COLO668 (cell line): ENCODE measurements at regions not wholly inside any gene's neighbourhood (a gene's known extent, or its start where the extent isn't known, plus 50 kb on each side); places are given as distances from the start of the nearest gene placed in this dataset.

Experiments
- DNase-seq: peaks from one replicate; lab custom pipeline; 2025; ENCODE audit not compliant: unreplicated experiment; lab: John Stamatoyannopoulos, UW

DNA sequence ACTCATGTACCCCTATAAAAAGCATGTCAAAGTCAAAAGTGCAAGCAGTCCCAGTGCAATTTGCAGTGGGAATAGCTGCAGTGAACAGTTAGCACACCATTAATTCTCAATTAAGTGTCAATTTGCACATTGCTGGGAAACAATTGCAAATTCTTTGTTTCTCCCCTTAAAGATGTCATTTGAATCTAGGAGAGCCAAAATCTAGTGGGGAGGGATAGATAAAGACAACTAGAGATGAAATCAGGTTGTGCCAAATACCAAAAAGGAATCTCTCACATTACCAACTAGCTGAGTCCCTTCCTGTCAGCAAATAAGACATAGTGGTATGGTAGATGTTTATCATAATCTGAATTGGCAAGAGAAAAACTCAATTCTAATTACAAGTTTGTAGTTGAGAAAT lies 330.7 kb downstream of the NUF2 start:
- DNase-seq: no peak

DNA sequence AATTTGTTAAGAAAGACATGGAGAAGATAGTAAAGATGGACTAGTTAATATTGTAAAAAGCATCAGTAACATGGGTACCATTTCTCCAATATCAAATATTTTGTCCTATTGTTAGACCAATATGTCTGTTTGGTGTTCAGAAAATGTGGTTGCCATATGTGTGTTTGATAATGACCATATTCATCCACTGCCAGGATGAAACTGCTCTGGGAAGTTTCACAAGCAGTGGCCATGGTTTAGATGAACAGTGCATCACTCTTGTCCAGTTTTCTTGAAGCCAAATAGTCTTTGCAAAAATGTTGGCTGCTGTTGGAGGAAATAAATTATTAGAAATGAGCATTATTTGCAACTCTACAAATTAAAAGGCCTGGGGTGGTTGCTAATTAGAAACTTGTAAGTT lies 333.8 kb downstream of the NUF2 start:
- DNase-seq: no peak

DNA sequence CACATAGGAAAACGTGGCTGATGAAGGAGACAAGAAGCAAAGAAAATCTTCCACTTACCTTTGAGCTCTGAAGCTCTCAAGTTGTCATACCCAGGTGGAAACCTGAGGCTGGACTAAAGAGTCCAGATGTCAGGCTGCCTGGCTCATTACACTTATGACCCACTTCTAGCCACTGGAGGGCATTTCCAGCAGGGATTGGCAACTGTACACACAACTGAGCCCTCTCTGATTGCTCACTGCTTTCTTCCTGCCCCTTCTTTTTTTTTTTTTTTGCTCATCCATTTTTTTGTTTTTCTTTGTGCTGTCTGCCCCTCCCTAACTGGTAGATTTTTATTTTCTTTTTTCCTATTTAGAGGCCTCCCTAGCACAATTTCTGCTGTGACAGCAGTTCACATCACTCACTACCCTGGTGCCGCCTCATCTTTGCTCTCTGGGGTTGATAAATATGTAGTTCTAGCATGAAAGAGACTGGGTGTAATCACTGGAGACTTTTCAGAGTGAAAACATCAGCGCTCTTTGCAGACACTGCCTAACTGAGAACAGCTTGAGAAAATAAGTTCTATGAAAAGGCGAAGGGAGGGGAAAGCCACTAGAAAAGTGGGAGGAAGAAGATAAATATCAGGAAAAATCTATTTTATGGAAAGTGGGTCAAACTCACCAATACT lies 334.5 kb downstream of the NUF2 start:
- DNase-seq: no peak

DNA sequence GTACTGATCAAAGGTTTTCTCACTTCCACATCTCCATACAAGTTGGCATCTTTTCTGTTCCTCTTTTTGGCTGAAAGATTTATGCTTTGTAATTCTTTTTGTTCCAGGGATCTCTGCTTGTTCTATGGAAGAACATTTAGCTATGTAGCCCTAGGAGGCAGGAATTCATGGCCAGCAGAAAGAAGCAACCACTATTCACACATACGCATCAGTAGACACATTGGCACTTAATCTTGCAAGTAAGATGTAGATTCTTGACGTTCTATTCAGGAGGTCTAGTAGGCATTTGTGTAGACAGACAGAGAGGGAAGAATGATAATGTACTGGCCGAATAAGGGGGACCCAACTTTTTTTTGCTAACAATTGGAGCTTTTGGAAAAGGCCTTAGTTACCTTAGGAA lies 336.0 kb downstream of the NUF2 start:
- DNase-seq: no peak

DNA sequence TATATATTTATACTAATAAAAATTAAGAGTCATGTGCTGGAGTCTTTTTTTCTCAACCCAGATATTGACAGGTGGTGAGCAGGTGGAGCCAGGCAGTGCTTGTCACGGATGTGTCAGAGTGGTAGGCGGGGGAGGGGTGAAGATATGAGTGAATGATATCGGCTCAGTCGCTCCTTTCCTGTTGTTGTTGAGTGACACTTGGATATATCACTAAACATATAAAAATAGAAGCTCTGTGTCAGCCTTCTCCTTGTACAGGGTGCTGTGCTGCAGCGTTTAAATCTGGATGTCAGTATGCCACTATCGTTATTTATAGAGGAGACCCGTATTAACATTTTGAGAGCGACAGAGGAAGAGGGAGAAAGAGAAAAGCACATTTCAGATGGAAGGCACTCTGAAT lies 339.6 kb downstream of the NUF2 start:
- DNase-seq: no peak

DNA sequence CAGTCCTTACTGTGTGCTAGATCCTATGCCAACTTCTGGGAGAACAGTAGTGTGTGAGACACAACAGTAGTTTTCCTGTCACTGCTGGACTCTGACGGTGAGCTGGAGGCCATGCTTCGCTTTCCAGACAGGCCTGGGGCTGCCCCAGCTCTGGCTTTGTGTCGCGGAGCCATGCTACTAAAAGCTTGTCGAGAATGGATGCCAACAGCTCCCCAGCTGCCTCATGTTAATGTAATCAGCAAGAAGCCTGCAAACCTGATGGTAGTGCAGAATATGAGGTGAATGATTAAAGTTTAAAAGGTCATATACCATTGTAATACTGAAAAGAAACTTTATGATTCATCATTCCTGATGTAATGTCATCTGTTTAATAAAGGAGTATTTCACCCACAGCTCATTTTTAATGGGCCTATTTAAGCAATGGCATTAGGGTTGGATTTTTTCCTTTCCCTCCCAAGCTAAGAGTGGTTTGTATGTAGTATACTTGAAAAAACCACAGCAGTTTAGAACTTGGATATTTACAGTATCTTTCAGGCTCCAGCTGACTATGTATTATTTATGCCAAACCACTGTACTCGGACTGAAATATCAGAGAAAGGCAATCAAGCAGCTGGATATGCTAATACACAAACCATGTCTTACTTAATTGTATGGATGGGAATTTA lies 343.0 kb downstream of the NUF2 start:
- no peak for DNase-seq

DNA sequence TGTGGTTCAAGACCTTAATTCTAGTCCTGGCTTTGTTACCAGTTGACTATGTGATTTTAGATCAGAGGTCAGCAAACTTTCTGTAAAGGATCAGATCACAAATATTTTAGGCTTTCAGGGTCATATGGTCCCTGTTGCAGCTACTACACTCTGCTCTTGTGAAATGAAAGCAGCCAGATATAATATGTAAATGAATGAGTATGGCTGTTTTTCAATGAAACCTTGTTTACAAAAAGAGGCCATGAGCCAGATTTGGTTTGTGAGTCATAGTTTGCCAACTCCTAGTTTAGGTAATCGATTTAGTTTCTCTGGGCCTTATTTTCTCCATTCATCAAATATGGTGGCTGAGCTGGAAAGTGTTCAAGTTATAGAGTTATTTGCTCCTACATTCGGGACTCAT lies 346.7 kb downstream of the NUF2 start:
- DNase-seq: no peak

DNA sequence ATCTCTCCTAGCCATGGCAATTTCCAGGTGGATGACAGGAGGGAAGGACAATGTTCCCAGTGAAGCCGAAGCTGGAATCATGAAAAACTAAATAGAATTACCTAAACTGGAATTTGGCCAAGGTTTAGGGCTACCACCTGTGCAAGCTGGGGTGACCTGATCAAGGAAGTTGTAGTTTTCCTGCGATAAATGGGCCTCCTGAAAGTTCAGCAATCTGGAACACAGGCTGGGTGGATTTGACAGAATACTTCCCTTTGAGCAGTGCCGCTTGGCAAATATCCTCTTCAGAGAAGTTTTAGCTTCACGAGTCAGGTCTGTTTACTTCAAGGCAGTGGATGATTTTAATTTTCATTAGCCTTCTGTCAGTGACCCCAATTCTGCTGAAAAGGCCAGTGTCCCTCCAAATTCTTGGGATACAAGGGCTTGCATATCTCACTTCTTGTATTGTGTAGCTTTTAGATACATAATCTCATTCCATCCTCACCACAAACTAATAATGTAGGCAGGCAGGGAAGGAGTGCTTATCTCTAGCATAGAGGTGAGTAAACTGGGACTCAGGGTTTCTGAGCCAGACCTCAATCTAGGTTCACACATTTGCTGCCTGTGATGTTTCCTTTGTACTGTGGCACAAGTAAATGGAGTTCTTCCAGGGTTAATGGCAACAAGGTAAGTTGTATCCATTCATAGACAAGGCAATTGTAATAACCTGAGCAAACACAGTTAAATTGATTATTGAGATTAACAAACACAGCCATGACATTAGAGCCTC lies 349.4 kb downstream of the NUF2 start:
- no peak for DNase-seq

DNA sequence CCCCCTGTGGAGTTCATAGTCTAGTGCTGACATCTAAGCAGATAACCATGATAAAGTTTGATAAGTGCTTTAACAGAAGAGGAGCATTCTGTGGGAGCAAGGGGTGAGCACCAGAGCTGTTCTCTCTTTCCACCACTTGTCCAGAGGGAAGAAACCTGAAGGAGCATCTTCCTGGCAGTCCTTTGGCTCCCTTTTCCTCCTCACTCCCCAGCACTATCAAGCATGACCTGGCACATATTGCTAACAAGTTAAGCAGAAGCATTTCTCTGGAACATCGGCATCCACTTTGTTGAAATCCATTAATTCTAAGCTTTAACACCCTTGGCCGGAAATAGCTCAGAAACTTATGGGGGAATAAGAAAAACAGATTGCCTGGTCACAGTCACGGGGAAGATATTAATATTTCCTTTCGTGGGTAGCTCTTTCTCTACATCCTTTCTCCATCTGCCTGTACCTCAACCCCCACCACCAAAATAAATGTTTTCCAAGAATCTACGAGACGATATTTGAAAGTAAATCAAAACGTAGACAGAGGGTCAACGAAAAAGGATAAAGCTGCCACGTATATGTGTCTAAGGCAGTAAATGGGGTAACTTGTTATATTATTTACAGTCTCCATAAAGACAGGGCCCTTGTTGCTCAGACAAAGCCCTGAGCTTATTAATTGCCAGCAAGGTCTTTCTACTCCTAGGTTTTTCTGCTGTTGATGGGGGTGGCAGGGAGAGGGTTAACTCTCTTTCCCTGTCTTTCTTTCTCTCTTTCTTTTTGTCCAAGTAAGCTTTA lies 351.4 kb downstream of the NUF2 start:
- no peak for DNase-seq

DNA sequence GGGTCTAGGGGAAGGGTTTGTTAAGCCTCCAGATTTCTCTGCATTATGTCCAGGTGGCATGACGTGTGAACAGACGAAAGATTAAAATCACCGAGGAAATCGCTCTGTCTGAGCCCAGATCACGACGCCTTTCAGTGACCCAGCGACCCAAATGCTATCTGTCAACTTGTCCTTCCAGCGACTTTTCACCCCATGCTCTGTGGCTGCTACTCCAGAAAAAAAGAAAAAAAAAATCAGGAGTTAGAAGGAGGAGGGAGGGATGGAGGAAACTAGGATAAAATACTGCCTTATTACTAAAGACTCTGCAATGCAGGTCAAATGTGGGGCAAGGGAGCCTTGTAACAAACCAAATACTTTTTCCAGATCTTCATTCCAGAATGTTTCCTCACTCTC lies 352.0 kb downstream of the NUF2 start:
- no peak for DNase-seq

DNA sequence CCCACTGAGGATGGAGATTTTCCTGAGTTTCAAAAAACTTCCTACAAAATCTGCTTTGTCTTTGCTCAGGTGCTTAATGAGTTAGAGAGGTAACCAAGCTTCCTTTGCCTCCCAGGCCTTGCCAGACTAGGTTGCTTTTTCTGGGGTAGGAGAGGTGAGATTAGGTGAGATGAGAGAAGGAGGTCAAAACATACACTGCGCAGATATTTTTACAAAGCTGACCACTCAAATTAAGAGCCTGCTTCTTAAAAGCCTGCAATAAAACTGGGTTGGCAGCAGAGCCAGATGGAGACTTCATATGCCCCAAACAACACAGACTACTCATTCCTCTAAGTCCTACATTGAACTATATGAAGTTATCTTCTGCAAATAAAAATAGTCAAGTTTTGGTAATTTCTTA lies 352.5 kb downstream of the NUF2 start:
- DNase-seq: no peak

DNA sequence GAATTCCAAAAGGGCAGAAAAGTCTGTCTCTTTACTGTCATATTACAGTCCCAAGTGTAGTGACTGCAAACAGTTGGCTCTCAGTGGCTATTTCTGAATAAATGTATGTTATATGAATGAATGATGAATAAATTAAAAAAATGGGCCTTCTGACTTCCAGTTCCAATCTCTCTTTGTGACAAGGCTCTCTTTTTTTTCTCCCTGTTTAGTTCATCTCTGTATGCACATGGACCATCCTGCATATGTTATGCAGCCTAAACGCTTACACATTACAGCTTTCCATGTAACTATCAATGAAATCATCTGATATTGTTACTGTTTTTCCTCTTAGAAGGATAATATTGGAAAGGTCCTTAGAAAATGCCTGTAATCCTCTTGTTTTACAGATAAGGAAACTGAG lies 363.0 kb downstream of the NUF2 start:
- DNase-seq: no peak

DNA sequence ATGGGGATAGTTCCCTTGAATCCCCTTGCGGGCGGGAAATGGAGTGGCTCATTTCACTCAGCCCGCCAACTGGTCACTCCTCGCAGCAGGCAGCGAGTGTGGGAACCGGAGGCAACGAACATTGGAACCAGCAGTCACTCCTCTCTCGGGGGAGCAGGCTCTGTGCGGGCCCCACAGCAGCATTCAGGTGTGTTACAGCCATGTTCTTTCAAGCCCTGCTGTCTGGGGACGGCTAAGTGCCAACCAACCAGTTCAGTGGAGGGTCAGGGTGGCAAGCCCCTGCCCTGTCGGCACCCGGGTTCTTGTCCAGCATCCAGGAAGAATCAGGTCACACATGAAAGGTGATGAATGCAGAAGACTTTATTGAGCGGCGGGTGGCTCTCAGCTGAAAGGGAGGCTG lies 370.5 kb downstream of the NUF2 start:
- no peak for DNase-seq

DNA sequence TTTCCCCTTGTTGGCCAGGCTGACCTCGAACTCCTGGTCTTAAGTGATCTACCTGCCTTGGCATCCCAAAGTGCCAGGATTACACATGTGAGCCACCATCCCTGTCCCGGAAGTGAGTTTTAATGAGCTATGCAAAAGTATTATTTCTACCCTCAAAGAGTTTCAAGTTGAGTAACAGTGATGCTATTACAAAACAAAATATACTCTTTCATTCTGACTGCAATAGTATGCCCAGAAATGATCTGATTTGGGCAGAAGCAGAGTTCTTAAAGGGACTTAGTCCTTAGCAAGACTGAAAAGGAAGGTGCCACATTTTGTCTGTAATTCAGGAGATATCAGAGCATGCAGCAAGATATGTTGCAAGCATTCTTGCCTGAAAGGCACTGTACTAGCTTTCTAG lies 375.4 kb downstream of the NUF2 start:
- DNase-seq: no peak

DNA sequence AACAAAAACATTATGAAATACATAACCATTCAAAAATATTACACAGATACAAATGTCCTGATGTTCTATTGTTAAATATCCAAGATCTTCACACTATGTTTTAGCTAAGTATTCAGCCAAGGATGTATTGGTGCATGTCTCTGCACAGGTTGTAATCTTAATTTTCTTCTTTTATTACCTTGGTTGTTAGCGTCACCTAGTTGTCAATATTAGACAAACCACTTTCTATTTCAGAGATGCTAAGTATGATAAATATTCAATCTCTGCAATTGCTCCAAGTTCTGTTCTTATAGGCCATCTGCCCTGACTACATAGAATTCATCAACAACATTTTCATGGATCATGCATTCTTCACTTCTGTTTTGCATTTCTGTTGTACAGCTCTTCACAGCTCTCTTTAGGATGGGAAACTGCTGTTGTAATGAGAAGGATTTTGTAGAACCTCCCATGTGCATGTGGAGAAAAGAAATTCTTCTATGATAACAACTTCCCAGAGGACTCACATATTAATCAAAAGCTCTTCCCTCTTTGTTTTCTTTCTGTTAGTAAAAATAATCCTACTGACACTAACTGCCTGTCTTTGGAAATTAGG lies 380.1 kb downstream of the NUF2 start:
- no peak for DNase-seq

DNA sequence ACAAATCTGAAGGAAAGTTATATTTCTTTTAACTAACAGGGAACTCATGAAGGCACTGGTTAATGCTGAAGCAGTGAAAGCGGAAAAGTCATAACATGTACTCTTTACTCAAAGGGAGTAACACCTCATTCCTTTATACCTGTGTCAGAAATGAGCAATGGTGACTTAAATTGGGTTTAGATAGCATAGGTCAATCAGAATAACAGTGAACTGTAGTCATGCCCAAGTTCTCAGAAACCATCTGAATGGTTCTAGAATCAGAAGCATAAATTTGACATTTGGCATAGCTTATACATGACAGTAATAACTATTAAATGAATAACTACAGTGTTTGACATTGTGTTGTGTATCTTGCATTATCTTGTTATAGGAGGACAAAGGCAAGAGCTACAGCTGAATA lies 382.0 kb downstream of the NUF2 start:
- DNase-seq: no peak

DNA sequence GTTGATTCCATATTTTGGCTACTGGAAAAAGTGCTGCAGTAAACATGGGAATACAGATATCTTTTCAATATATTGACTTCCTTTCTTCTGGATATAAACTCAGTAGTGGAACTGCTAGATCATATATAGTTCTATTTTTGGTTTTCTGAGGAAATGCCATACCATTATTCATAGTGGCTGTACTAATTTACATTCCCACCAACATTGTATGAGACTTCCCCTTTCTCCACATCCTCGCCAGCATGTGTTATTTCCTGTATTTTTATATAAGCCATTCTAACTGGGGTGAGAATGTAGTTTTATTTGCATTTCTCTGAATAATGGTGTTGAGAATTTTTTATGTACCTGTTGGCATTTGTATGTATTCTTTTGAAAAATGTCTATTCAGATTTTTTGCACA lies 385.2 kb downstream of the NUF2 start:
- no peak for DNase-seq

DNA sequence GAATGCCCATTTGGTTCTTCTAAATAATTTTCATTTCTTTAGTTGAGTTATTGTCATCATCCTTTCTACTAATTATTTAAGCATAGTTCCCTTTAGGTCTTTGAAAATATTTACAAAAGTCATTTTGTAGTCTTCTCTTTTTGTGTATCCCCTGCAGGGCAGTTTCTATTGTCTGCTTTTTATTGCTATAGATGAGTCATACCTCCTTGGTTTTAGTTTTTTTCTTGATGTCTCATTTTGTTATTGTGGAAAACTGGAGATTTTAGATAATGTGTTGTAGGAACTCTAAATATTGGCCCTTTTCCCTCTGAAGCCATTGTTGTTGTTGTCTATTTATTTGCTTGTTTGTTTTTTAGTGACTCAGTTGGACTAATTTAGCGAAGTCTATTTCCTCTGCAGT lies 387.9 kb downstream of the NUF2 start:
- DNase-seq: no peak

DNA sequence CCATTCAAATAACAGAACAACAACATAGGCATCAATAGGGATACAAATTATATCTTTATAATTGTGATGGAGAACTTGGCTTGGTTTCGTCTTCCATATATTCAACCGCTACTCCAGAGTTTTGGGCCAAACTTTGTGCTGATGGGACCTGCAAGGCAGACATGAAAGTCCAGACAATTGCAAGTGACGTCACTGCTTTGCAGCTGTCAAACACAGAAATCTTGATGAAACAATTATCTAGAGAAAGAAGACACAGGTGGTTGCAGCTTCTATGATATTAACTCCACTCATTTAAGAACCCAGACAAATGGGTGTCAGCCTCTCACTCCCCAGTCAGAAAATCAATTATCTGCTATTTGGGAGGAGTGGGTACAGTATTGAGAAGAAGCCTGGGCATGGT lies 390.6 kb downstream of the NUF2 start:
- DNase-seq: no peak

DNA sequence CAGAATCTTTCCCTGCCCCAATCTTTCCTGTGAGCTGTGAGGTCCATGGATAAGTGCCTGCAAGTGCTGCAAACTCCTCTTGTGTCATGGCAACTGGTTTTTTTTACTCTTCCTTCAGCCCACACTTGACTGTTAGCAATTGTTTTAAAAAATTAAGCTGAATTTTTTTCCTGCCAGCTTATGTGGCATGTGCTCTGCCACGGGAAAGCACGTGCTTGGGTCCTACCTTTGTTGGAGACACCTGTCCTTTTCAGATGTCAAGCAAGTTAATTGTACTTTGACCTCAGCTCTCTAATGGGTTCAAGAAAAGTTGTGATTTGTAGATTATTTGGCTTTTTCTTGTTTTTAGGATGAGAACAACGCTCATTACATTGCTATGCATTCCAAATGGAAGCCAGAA lies 398.5 kb downstream of the NUF2 start:
- DNase-seq: no peak

DNA sequence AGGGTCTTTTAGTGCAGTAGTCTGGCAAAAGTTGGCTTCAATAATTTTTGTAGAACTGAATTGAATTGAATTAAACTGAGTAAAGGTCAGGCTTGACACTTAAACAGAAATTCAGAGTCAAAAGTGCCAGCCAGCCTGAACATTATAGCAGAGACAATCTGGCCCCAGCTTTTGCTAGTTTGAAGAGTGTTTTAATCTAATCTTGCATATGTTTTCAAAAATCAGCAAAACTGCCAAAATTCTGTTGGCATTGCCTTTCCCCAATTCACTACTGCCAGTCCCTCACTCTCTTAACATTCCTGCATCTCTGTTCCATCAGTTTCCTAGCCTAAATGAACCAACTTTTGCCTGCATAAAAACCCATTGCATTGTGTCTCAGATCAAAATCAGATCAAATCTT lies 403.8 kb downstream of the NUF2 start:
- DNase-seq: no peak
